Stimulated activated CD8-positive, alpha-beta memory T cell treated with anti-CD3 and anti-CD28 coated beads, Interleukin-4, amount 100 ng/mL, for 1 hour (primary cell): ENCODE measurements at regions not wholly inside any gene's neighbourhood (a gene's known extent, or its start where the extent isn't known, plus 50 kb on each side); places are given as distances from the start of the nearest gene placed in this dataset.

Experiments
- DNase-seq, 2 donors: peaks; one replicate each; pipeline ENCODE4 v3.0.0-alpha.2; 2020; ENCODE audit warnings: low read depth in 2 of 2, low spot score in 1 of 2

DNA sequence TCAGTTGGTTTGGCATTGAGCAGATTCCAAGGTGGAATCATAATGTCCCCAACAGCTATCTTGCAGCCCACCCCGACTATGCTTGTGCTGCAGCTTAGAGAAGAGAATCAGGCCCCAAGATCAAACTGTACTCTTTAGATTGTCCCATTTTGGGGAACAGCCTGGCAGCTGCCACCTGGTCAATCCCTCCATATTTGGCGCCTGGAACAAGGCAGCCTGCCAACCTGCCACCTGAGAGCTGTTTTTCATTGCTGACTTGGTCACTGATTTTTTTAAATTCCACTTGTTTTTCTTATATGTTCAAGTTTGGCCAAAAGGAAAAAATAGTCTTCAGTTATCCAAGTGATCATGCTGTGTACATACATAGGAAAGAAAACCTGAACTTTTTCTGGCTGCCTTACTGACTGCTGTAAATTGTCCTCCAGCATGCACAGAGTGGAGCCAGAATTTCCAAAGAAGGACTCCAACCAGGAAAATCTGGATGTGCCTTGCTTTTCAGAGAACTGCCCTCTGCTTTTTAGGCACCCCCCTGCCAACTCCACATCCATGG lies 504.2 kb downstream of the ENC1 start:
- no peak for DNase-seq

DNA sequence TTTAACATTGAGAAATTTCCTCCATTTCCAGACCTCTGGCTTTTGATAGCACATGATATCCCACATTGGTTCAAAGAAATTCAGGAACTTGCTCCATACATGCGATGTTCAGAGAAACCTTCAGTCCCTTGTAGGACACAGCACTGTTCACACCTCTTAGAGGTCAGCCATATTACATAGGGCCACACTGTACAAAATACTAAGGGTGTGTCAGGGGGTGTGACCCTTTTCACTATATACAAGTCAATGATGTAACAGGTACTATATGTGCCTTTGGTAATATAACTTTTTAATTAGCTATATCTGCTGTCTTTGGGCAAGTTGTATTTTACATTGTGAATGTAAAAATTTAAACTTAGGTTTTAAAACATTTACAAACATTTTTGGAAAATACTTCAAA lies 505.5 kb downstream of the ENC1 start:
- no peak for DNase-seq

DNA sequence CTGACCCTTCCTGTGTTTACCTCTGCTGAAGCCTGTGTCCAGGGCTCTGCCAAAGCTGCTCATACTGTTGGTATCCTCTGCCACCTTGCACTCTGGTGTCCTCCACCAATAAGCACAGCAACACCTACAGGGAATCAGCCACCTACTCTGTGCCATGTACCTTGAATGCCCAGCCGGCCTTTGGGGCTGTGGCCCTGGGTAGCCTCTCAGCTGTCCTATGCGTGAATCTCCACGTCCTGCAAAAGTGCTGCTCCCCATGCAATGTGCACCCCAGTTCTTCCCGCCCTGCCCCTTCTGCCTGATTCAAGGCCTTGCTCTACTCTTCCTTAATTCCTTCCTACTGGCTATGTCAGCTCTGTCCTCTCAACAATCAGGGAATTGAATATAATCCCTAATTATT lies 506.5 kb downstream of the ARHGEF28 start:
- DNase-seq, result no peak

DNA sequence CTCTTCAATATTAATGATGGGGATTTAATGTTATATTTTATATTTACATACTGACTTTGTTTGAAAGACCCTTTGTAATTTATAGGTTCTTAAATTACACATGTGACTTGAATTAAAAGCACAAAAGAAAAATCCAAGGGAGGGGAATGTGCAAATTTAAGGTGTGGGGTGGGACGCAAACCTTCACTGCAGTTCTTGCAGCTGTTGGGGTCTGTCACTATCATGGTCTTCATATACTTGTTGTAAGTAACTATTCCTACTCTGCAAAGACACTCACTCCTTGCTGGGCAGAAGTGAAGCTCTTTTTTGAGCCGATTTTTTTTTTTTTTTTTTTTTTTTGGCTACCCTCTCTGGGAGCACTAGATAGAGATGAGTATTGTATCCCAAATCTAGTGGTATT lies 505.3 kb downstream of the ARHGEF28 start:
- DNase-seq, result no peak

DNA sequence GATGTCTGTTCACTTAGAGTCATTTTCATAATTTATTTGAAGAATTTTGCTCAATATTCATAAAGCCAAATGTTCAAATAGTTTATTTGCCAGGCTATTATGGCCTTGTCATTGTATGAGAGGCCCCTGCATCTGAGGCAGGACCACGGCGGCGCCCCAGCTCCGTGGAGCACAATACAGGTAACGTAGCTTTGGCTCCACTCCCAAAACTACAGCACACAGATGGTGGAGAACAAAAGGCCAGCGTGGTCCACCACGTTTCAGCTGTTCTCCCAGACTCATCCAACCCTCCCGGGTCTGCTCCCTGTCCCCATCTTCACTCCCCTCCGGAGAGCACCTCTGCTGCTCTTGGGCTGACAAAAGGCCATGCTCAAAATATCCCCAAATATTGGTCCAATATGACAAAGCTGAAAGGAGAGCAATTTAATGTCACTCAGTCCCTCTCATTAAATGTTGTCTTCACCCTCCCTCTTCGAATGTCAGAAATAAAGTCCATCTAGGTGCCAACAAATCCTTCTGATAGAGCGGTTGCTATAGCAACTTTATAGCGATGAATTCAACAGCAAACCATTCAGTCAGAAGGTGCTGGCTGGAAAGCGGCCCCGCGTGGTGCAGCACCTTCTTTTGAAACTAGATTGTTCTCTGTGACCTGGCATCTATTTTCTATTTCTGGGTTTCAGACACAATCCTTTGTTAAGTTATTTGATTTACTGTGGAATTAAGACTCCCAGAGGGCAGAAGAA lies 504.3 kb downstream of the ARHGEF28 start:
- DNase-seq, result no peak

DNA sequence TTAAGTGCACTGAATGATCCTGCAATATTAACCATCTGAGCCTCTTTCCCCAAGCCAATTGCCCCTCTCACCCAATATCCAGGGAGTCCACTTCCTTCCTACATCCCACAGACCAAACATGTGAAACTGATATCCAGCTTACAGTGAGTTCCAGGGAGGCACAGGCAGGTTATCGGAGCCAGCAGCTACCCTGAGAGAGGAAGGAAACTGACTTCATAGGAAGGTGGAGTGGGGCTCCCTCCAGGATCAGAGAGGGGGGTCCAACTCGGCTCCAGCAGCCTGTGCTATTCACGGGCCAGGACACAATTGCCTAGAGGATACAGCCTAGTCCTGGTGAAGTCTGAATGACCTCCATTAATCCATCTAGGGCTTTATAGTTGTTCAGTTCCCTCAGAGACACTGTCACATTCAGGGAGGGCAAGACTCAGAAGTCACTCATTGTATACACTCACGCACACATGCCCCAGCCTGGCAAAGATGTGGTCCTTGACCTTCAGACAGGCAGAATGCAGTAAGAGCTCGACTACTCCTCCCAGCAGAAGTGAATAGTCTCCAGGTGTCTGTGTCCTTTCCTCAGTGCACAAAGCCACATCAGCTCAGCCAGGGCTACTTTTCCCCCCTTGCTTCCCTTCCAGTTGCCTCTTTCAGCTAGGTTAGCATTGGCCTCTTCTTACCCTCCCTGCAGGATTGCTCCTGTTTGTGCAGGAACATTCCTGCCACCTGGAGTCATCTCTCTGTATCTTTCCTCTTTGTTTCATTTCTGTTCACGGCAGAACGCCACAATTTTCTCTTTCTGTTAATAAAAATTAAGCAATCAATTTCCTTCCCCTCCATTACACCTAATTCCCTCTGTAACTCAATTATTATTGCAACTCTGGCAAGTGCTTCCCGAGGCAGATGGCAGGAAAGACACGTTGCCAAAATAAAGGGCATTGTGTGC lies 501.7 kb downstream of the ARHGEF28 start:
- DNase-seq, result no peak

DNA sequence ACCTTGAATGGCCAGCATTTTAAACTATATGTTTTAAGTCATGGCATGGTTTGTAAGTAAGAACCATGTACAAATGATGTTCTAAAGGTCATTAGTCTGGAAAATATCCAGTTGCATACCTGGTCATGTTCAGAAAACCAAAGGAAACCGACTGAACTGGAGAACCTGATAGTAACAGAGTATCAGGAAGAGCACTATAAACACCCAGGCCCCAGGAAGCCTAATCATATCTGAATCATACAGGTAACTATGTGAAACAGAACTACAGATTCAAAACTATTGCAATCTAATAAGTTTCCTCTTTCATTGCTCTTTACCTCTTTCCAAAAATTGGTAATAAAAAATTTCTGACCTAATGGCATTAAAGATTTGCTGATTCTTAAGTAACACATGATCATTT lies 500.3 kb downstream of the ARHGEF28 start:
- DNase-seq, result no peak

DNA sequence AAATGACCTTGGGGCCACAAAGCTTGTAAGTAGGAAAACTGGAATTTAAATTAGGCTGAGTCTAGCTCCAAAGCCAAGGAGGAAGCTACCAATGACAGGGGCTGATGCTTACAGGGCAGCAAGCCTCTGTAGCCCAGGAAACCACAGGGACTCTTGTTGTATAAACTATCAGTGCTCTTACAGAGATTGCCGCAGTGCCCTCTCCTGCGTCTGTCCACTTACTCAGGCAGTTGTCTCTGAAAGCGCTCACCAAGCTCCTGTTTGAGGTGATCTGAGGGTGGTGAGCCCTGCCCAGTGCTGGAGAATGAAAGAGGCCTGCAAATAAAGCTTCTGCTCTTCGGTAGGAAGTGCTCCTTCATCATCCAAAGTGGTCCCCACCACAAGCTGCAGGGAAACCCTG lies 498.8 kb downstream of the ARHGEF28 start:
- no peak for DNase-seq

DNA sequence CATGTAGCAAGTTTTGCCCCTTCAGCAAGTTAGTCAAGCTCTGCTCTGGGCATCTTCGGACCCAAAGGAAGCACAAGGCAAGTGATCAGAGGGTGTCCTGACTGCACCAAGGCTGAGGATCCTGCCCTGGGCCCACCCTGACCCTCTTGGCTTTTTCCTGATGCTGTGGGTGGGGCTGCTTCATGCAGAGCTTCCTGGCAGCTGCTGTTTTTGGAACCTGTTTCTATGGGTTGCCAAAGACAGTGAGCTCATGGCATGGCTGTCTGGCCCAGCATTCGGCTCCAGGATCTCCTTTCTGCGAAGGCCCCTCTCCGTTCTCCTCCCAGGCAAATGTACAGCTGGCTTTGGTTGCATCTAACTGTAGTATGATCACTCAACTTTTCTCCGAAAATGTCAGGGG lies 497.9 kb downstream of the ARHGEF28 start:
- DNase-seq, result no peak

DNA sequence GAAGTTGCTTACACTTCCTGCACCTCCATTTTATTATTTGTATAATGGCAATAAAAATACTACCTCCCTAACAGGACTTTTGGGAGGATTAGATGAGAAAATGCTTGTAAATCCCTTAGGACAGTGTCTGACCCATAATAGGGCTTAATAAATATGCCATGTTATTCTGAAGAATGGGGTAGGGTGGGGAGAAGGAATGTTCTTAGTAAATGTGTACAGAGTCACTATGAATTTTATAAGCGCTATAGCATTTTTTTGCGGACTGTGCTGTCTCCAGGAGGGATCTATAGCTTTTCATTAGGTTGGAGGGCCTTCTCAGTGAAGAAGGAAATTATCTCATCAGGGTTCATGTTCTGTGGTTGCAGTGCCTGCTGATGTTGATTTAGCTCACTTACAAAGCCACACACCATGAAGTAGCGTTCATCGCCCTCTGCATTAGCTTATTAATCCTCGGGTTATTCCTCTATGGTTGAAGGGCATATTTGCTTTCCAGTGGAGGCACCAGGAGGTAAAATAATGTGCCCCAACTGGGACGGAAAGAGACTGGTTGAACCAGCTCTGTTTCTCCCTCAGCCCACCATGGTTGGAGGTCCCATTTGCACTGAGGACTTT lies 497.1 kb downstream of the ARHGEF28 start:
- DNase-seq, result no peak

DNA sequence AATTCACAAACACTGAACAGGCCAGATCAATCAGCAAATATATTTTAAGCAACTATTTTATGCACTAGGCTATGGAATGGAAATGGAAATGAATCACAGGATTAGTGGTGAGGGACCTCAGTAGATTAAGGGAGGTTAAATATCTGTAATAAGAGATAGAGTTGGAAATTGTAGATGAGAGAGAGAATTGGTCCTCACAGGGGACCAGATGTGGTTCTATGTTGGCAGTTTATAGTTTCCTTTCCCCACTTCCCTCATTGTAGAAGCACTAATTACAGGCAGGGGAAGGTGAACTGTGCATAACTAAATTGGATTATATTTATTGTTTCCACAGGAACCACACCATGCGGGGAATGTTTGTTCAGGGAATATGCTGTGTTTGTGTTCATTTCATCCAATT lies 496.2 kb downstream of the ARHGEF28 start:
- no peak for DNase-seq

DNA sequence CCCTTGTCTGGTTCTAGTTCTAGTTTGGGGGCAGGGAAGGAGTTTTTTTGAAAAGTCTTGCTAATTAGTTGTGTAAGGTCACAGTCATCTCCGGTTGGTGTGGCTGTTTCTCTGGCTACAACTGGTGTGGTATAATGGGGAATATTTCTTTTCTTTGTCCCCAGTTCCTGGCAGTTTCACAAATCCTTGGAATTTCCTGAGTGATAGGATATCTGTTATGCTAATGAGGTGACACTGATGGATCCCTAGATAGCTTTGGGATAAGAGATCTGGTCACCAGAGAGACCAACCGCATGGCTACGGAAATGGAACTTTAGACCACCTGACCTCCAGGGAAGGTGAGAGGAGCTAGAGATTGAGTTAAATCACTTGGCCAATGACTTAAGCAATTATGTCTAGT lies 494.6 kb downstream of the ARHGEF28 start:
- DNase-seq, result no peak

DNA sequence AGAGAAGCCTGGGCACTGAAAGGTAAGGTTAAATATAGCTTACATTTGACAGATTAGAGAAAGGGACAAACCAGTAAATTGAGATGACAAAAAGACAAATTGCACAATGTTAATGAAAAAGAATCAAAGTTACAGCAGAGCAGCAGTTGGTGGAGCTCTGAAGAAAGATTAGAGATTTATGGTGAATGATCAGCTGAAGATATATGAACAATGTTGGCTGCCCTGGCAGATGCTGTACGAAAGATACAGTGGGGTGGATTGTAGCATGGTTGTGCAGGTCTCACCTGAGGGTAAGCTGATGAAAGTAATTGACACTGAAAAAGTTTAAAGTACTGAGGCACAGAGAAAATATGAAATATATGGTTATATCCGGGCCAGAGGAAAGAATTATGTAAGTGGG lies 492.1 kb downstream of the ARHGEF28 start:
- DNase-seq, result no peak

DNA sequence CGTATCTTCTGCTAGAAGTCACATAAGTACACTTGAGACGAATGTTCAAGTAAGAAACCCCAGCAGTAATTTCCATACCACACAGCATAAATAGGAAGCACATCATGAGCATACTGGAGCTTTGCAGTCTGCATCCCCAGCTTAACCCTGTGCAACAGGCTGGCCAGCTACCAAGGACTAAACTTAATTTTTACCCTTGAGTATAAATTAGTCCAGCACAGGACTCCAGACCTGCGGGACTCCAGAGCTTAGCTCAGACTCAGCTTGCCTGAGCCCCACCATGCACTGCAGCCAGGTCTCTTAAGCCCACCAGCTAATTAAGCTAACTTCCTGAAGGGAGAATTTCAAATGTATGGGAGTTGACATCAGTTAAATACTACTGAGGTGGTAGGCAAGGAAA lies 491.0 kb downstream of the ARHGEF28 start:
- no peak for DNase-seq

DNA sequence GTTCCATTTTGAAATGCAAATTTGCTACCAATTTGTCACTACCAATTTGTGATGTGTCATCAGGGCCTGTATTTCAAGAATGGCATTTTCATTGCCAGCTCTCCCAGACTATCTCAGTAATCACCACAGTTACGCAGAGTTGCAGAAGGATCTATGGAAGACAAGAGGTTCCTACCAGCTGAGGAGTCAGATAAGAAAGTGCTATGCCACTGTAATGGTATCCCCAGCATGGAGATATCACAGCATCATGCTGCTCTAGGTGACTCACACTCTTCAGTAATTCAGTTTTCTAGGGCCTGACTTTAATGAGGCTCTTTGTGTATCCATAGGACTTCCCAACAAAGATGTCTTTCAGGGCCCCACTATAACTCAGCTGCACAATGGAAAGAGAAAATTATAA lies 490.3 kb downstream of the ARHGEF28 start:
- DNase-seq, result no peak

DNA sequence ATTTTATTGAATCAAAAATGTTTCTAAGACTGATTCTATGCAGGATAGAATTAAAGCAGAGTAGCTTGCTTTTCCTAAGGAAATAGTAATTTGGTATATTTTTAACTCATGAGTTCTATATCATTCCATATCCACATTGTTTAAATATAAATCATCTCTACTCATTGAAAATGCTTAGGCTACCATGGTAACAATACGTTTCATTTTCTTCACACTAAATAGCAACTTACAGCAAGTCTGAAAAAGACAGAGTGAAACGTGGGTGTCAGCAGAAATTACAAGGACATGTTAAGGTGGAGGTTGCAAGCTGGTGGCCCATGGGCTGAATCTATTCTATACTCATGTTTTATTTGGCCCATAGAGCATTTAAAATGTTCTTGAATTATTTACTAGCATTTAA lies 487.9 kb downstream of the ARHGEF28 start:
- DNase-seq, result no peak

DNA sequence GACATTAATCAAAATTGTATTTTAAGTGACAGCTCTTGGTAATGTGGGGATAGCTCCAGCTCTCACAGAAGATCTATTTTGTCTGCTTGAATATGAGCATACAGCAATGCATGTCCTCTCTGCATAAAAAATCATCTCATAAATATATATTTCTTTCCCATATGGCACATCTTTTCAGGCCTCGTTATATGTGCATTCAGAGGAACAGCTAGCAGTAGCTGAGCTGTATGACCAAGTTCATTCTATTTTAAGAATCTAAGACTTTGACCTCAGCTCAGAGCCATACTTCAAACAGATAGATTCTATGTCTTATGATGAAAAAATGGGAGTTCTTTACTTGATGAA lies 487.2 kb downstream of the ARHGEF28 start:
- DNase-seq, result no peak

DNA sequence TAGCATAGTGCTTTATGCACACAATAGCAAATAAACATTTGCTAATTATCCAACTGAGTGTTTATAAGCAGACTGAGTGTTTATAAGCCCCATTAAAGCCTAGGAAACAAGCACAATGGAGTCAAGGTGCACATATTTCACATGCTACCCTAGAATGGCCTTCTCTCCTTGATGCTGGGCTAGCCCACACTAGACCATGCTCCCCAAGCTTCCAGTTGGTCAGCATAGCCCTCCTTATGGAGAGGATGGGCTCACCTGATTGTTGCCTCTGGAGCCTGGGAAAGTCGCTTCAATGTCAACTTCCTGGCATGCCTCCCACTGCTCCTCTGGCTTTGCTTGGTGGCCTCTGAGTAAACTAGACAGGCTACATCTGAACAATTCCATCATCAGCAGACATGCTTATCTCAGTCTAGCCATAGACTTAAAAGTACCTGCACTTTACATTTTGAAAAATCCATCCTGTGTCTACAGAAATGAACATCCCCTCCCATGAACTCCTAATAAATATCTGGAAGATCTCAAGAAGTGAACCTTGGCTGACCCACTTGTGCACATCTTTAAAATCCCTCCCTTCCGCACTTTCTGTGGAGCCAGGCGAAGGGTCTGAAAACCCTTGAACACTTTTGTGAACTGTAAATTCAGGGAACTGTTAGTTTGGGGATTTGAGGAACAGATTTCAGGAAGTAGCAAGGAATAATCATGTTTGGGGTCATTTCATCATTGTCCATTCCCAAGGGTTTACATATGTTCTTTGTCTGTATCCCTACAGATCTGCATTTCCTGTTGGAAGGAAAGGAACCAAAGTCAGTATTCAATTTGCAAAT lies 486.6 kb downstream of the ARHGEF28 start:
- no peak for DNase-seq

DNA sequence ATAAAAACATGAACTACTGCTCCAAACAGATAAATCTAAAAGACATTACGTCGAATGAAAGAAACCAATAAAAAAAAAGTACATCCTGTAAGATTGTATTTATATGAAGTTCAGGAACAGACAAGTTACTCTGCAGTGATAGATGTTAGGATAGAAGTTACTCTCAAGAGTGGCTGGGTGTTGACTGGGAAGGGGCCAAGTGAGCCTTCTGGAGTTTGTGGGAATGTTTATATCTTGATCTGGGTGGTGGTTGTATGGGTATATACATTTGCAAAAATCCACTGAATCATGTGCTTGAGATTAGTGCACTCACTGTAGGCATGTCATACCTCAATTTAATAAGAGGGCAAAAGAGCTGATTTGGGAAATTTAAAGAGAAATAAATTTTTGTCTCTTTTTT lies 485.8 kb downstream of the ARHGEF28 start:
- no peak for DNase-seq

DNA sequence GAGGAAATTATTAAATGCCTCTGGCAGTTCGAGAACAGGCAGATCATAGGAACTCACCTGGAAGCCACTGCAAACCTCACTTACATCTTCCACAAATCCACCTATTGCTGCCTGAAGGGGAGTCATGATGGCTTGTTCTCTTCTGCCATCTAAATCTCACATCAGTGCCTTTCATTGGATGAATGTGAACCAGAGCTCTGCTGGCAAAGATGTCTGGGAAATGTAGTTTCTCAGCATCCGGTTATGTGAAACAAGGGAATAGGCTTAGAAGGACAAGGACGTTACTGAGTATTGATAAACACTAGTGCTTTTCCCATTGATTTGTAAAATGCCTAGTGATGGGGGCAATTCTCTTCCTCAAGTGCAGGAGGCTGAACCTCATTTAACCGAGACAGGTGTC lies 483.3 kb downstream of the ARHGEF28 start:
- DNase-seq, result no peak

DNA sequence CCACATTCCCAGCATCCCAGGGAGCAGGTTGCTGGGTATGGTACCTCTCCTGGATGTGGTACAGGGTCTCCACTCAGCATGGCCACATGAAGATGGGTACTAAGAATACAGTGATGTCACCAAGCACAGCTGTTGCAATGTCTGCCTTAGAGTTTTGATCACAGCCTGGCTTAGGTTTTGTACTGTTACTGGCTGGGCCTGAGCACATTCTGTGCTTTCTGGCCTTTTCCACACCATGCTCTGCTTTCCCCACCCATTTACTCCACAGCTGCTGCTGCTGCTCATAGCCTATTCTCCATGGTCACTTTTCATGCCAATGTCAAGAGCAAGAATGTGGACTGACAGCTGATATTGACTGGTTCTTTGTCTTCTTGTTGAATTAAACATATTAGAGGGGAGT lies 481.9 kb downstream of the ARHGEF28 start:
- no peak for DNase-seq
